PC-9 (cell line): ENCODE measurements at regions not wholly inside any gene's neighbourhood (a gene's known extent, or its start where the extent isn't known, plus 50 kb on each side); places are given as distances from the start of the nearest gene placed in this dataset.

ENCODE experiments used
- EZH2 ChIP-seq: fragments of 200-600 bp; sonication (generic); IDR thresholded peaks from 2 replicates; pipeline ENCODE4 v1.8.0; 2017; ENCODE audit warnings: antibody characterized with exemption, low read depth
- TF ChIP-seq, protein P1 (sequence below): fragments of 200-600 bp; sonication (generic); conservative IDR thresholded peaks from 2 replicates; pipeline ENCODE4 v1.6.1; 2017; ENCODE audit warnings: mixed run types, antibody characterized with exemption, mild to moderate bottlenecking, moderate library complexity

DNA sequence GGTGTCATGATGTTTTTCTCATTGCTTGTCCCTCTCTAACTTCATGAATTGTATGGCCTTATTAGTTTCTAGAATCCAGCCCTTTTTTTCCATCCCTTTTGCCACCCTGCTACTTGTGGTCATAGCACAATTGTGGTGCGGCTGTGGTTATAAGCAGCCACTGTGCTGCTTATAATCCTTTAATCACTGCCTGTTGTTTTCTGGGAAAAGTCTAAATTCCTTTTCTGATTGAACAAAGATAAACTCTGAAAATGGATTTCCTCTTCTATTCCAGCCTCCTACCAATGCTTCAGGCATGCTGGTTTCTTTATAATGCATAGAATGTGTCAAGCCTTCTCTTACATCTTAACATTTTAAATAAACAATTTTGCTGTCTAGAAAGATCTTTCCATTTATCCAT lies 319.5 kb downstream of the C3orf38 start:
- TF ChIP-seq, protein P1, sequence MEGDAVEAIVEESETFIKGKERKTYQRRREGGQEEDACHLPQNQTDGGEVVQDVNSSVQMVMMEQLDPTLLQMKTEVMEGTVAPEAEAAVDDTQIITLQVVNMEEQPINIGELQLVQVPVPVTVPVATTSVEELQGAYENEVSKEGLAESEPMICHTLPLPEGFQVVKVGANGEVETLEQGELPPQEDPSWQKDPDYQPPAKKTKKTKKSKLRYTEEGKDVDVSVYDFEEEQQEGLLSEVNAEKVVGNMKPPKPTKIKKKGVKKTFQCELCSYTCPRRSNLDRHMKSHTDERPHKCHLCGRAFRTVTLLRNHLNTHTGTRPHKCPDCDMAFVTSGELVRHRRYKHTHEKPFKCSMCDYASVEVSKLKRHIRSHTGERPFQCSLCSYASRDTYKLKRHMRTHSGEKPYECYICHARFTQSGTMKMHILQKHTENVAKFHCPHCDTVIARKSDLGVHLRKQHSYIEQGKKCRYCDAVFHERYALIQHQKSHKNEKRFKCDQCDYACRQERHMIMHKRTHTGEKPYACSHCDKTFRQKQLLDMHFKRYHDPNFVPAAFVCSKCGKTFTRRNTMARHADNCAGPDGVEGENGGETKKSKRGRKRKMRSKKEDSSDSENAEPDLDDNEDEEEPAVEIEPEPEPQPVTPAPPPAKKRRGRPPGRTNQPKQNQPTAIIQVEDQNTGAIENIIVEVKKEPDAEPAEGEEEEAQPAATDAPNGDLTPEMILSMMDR = no peak
- TF ChIP-seq EZH2 = no peak
